ENCODE measurements at regions not wholly inside any gene's neighbourhood (a gene's known extent, or its start where the extent isn't known, plus 50 kb on each side); places are given as distances from the start of the nearest gene placed in this dataset.

GRCh38 chr15:95880031-95880570 is 450.4 kb upstream of the NR2F2 start:
- TF ChIP-seq CTCF (conservative IDR thresholded peaks at IDR 0.05; ENCODE audit: low read depth, low read length) (no peak), EZH2 (IDR thresholded peaks at IDR 0.05; ENCODE audit: borderline replicate concordance, low read depth, low read length, poor library complexity, severe bottlenecking) (no peak)
